ENCODE measurements at regions not wholly inside any gene's neighbourhood (a gene's known extent, or its start where the extent isn't known, plus 50 kb on each side); places are given as distances from the start of the nearest gene placed in this dataset.

DNA sequence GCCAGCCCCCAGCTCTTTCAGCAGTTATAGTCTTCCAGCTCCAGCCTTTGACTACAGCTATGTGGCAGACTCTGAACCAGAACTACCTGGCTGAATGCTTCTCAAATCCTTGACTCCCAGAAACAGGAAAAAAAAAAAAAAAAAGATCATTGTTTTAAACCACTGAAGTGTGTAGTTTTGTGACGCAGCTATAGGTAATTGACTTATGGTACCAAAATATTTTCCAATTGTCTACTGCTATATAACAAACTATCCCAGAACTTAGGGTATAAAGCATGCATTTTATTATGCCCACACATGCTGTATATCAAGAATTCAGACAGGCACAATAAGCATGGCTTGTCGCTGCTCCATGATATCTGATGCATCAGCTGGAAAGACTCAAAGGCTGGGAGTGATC lies 127.1 kb upstream of the POC5 start:
- no peak for TF ChIP-seq EZH2phosphoT487 (IDR thresholded peaks at IDR 0.05)
- no peak for TF ChIP-seq EZH2 (IDR thresholded peaks at IDR 0.05)
- TF ChIP-seq, protein P1, sequence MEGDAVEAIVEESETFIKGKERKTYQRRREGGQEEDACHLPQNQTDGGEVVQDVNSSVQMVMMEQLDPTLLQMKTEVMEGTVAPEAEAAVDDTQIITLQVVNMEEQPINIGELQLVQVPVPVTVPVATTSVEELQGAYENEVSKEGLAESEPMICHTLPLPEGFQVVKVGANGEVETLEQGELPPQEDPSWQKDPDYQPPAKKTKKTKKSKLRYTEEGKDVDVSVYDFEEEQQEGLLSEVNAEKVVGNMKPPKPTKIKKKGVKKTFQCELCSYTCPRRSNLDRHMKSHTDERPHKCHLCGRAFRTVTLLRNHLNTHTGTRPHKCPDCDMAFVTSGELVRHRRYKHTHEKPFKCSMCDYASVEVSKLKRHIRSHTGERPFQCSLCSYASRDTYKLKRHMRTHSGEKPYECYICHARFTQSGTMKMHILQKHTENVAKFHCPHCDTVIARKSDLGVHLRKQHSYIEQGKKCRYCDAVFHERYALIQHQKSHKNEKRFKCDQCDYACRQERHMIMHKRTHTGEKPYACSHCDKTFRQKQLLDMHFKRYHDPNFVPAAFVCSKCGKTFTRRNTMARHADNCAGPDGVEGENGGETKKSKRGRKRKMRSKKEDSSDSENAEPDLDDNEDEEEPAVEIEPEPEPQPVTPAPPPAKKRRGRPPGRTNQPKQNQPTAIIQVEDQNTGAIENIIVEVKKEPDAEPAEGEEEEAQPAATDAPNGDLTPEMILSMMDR (IDR thresholded peaks at IDR 0.05): no peak
- Histone ChIP-seq H4K20me1 (ENCODE audit: low read depth) (no peaks in the 10 kb centered on the region), H3K9me3 (ENCODE audit: low read depth) (no peaks in the 10 kb centered on the region), H3K4me3 (no peak overlapping the region), H2AFZ (replicated peaks) (no peak overlapping the region), H3K27ac (no peak overlapping the region), H3K36me3 (no peaks in the 10 kb centered on the region), H3K4me2 (no peak overlapping the region), H3K27me3 (peaks cover 6% of the 10 kb centered on the region), H3K79me2 (ENCODE audit: low read depth) (no peaks in the 10 kb centered on the region), H3F3A (ENCODE audit: low read depth) (no peaks in the 10 kb centered on the region), H3K4me1 (no peaks in the 10 kb centered on the region), H3K9ac (no peak overlapping the region)
- H3K36me3 Mint-ChIP-seq: no peaks in the 10 kb centered on the region
- no peak for DNase-seq (ENCODE audit: low spot score)
- no peak overlapping the region for H3K4me3 Mint-ChIP-seq
- H3K4me1 Mint-ChIP-seq: peaks cover 20% of the 10 kb centered on the region
- H3K27ac Mint-ChIP-seq: no peak overlapping the region
- no peaks in the 10 kb centered on the region for H3K27me3 Mint-ChIP-seq (ENCODE audit: insufficient read depth, low read depth)
- no peaks in the 10 kb centered on the region for H3K9me3 Mint-ChIP-seq

DNA sequence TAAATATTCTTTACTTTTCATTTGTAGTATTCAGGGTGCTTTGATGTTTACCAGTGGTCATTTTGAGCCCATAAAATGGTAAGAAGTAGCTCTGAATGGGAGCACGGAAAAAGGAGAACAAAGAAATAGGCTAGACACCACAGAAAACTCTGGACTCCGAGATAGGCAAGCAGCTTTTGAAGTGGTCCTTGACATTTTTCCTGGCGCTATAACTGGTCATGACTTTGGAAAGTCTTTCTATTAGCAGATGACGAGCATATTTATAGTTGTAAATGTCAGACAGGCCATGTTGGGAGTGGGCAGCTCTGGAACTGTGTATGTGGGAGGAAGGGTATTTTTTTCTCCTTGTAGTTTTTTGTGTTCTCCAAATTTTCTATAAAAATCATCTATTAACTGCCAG lies 126.1 kb upstream of the POC5 start:
- no peak for TF ChIP-seq EZH2phosphoT487 (IDR thresholded peaks at IDR 0.05)
- TF ChIP-seq, protein P1 (IDR thresholded peaks at IDR 0.05): no peak
- TF ChIP-seq EZH2 (IDR thresholded peaks at IDR 0.05): no peak
- Histone ChIP-seq H3K4me1 (no peaks in the 10 kb centered on the region), H3K9ac (no peak overlapping the region), H3K9me3 (ENCODE audit: low read depth) (no peaks in the 10 kb centered on the region), H3K4me2 (no peak overlapping the region), H4K20me1 (ENCODE audit: low read depth) (no peaks in the 10 kb centered on the region), H3K36me3 (no peaks in the 10 kb centered on the region), H3K27me3 (peaks cover 6% of the 10 kb centered on the region), H3K27ac (no peak overlapping the region), H3K79me2 (ENCODE audit: low read depth) (no peaks in the 10 kb centered on the region), H2AFZ (replicated peaks) (no peak overlapping the region), H3F3A (ENCODE audit: low read depth) (no peaks in the 10 kb centered on the region), H3K4me3 (no peak overlapping the region)
- Mint-ChIP-seq H3K4me3 (no peak overlapping the region), H3K27me3 (ENCODE audit: insufficient read depth, low read depth) (no peaks in the 10 kb centered on the region), H3K4me1 (peaks cover 20% of the 10 kb centered on the region), H3K9me3 (no peaks in the 10 kb centered on the region), H3K36me3 (no peaks in the 10 kb centered on the region), H3K27ac (peak overlapping the region; percentile 39)
- no peak for DNase-seq (ENCODE audit: low spot score)

DNA sequence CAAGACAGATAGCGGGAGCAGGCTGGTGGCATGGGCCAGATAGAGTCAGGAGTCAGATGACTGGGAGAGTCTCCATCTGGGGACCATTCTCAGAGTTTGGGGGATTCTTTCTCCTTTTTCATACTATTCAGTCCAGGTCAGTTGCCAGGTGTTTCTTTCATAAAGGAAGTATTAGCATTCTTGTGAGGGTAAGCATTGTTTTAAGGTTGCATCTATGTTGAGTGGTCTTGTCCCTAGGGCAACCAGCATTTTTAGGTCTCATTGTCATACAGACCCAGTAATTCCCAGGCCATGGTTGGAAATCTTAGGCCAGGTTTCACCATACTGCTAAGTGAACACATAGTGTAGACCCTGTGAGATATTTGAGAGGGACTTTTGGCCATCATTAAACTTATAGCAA lies 122.3 kb upstream of the POC5 start:
- TF ChIP-seq, protein P1 (IDR thresholded peaks at IDR 0.05): no peak
- TF ChIP-seq EZH2phosphoT487 (IDR thresholded peaks at IDR 0.05) (no peak), EZH2 (IDR thresholded peaks at IDR 0.05) (no peak)
- Mint-ChIP-seq H3K4me1 (peaks cover 2% of the 10 kb centered on the region), H3K4me3 (no peak overlapping the region), H3K27ac (no peak overlapping the region), H3K9me3 (no peaks in the 10 kb centered on the region), H3K36me3 (no peaks in the 10 kb centered on the region), H3K27me3 (ENCODE audit: insufficient read depth, low read depth) (no peaks in the 10 kb centered on the region)
- Histone ChIP-seq H3K27ac (no peak overlapping the region), H3K4me3 (no peak overlapping the region), H3K4me2 (no peak overlapping the region), H3K36me3 (no peaks in the 10 kb centered on the region), H3K9ac (no peak overlapping the region), H3K4me1 (no peaks in the 10 kb centered on the region), H3K9me3 (ENCODE audit: low read depth) (no peaks in the 10 kb centered on the region), H3F3A (ENCODE audit: low read depth) (no peaks in the 10 kb centered on the region), H2AFZ (replicated peaks) (no peak overlapping the region), H3K79me2 (ENCODE audit: low read depth) (no peaks in the 10 kb centered on the region), H3K27me3 (no peaks in the 10 kb centered on the region), H4K20me1 (ENCODE audit: low read depth) (no peaks in the 10 kb centered on the region)
- DNase-seq (ENCODE audit: low spot score): no peak

Data from neural progenitor cell (in vitro differentiated cells).